Daoy (cell line): ENCODE measurements at regions not wholly inside any gene's neighbourhood (a gene's known extent, or its start where the extent isn't known, plus 50 kb on each side); places are given as distances from the start of the nearest gene placed in this dataset.

ENCODE experiments used
- DNase-seq: peaks from one replicate; pipeline ENCODE4 v3.0.0-alpha.2; 2015; ENCODE audit warnings: low read depth

GRCh38 chr9:12640866-12641636 is 52.1 kb upstream of the TYRP1 start:
- no peak for DNase-seq
